ENCODE measurements at regions not wholly inside any gene's neighbourhood (a gene's known extent, or its start where the extent isn't known, plus 50 kb on each side); places are given as distances from the start of the nearest gene placed in this dataset.
"Not testable (repeated sequence)": the region's sequence is repeated elsewhere in the genome, so short reads cannot be mapped to it uniquely, and the experiment has no call there.

- DNase-seq: not testable (repeated sequence)
Observed at GRCh38 chr16:21536740-21537139, 62.6 kb upstream of the METTL9 start.

DNA sequence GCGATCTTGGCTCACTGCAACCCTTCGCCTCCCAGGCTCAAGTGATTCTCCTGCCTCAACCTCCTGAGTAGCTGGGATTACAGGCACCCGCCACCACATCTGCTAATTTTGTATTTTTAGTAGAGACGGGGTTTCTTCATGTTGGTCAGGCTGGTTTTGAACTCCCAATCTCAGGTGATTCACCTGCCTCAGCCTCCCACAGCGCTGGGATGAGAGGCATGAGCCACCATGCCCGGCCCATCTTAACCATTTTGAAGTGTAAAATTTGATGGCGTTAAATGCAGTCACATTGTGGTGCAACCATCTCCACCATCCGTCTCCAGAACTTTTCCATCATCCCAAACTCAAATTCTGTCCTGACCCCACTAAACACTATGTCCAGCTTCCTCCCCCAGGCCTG lies 61.8 kb upstream of the METTL9 start:
- DNase-seq: not testable (repeated sequence)

DNA sequence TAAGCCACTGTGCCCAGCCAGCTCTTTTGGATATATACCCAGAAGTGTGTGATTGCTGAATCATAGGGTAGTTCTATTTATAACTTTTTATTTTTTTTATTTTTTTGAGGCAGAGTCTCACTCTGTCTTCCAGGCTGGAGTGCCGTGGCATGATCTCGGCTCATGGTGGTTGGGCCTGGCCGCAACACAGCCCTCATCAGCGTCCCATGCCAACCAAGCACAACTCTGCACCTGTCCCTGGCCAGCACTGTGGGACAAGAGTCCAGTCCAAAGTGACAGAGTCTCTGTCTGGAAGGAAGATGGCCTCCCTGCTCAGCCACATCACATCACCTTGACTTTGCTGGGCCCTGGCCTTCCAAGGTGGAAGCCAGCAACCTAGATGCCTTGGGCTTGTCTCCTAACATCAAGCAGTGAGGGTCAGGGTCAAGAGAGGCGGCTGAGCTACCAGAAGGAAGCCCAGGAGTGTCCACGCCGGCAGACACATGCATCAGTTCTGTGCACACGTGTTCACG lies 60.2 kb upstream of the METTL9 start:
- DNase-seq: not testable (repeated sequence)

- DNase-seq: not testable (repeated sequence)
Observed at GRCh38 chr16:21540770-21541433, 58.5 kb upstream of the METTL9 start.

- not testable (repeated sequence) for DNase-seq
Observed at GRCh38 chr16:21541611-21542051, 57.7 kb upstream of the METTL9 start.

DNA sequence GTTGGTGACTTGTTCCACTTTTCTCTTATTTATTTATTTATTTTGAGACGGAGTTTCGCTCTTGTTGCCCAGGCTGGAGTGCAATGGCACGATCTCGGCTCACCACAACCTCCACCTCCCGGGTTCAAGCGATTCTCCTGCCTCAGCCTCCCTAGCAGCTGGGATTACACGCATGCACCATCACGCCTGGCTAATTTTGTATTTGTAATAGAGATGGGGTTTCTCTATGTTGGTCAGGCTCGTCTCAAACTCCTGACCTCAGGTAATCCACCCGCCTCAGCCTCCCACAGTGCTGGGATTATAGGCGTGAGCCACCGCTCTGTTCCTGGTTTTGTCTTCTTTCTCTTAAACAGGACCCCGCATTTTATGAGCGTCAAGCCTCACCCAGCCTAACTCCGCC lies 57.3 kb upstream of the METTL9 start:
- not testable (repeated sequence) for DNase-seq

DNA sequence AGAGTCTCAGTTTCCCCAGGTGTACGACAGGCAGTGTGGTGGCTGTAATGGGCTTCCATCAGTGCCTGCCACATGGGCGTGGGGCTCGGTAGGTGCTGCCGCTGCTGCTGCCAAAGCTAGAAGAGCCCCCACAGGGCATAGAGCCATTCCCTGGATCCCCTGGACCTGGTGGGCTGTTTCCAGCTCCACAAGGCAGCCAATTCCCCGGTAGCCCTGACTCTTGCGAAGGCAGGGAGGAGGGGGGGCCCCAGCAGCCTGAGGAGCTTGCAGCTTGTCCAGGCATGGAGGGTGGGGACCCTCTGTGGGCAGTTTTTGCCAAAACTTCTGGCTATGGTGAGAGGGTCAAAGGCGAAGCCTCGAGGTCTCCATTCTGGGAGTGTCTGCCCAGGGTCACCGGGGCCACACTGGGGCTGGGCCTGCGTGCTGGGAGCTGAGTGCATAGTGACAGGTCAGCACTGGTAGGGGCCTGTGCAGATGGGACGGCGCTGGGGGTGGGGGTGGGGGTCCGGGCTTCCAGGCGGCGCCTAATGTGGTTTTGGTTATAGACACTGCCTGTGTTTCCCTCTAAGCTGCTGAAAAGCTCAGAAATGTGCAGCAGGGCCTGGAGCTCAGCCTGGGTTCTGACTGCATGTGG lies 56.8 kb upstream of the METTL9 start:
- not testable (repeated sequence) for DNase-seq

DNA sequence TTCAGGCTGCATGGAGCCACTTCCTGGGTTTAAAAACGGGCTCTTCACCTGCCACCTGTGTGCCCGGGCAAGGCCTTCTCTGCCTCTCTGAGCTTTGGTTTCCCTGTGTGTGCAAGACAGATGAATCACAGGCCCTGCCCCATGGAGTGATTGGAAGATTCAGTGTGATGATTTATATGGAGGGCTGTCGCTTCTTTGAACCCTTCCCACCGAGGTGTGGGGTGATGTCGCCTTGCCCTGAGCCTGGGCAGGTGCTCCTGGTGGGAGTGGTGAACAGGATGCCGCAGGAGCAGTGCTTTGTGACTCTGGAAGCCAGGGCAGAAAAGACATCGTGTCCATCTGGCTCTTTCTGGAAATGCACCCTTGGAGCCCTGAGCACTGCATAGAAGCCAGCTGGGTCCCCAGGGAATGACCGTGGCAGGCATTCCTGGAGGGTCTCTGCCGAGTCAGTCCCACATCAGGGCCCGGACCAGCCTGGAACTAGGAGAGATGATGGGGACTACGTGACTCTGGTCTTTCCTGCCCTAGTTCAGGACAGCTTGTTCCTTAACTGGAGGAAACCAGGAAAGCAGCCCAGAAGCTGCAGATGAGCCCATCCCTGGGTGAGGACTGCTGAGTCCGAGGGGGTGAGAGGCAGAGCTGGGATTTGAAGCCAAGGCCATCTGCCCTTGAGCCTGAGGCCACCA lies 56.1 kb upstream of the METTL9 start:
- not testable (repeated sequence) for DNase-seq

GRCh38 chr16:21545664-21546326 lies 53.6 kb upstream of the METTL9 start:
- DNase-seq: not testable (repeated sequence)

GRCh38 chr16:21549396-21549795 lies 50.0 kb upstream of the METTL9 start:
- not testable (repeated sequence) for DNase-seq
